K562 (cell line): ENCODE measurements at regions not wholly inside any gene's neighbourhood (a gene's known extent, or its start where the extent isn't known, plus 50 kb on each side); places are given as distances from the start of the nearest gene placed in this dataset.
"Not testable (repeated sequence)": the region's sequence is repeated elsewhere in the genome, so short reads cannot be mapped to it uniquely, and the experiment has no call there.

ENCODE experiments used
- ATAC-seq: fragments of 200-7000 bp; cut with Tn5 transposase; 3 replicates; pipeline ENCODE4 v1.9.1; 2020; ENCODE audit warnings: moderate library complexity
- BruUV-seq: library from RNA; stranded (reverse); fragments of 400-500 nt; replicated peaks from 2 replicates; lab custom pipeline; 2021; lab: Mats Ljungman, UMichigan
- CTCF ChIA-PET: fragments of 300-600 bp; formaldehyde crosslinking; extraction: SDS; loops from one replicate; lab custom pipeline; 2021; ENCODE audit warnings: low intra/inter-chr PET ratio; lab: Yijun Ruan, JAX
- POLR2A ChIA-PET: fragments of 300-600, 350-650 bp; sonication (Branson Sonifier 250); formaldehyde crosslinking; extraction: SDS; loops from one replicate; lab custom pipeline; 2021; ENCODE audit warnings: antibody characterized with exemption, inconsistent platforms; lab: Yijun Ruan, JAX
- DNase-seq, 4 experiments: peaks; one replicate each; pipeline versions ENCODE4 v3.0.0 to v3.0.0-alpha.2; 2011 to 2018; ENCODE audit warnings: low spot score in 3 of 4, mixed read lengths in 3 of 4; ENCODE audit errors: extremely low read depth in 1 of 4
- FAIRE-seq: peaks from 2 replicates; lab custom pipeline; 2011; peaks lifted over from hg19 to GRCh38; lab: Jason Lieb, UNC
- H2AFZ ChIP-seq: 2 replicates; pipeline ENCODE4 v1.6.0; 2011; ENCODE audit warnings: low read depth, low read length, control low read depth, inconsistent platforms
- H3K27ac ChIP-seq: fragments of 200-600 bp; 3 replicates; pipeline ENCODE4 v1.8.0; 2011; ENCODE audit warnings: low read depth, mild to moderate bottlenecking, control low read depth, inconsistent platforms, low read length, moderate library complexity, mixed read lengths; ENCODE audit errors: extremely low read depth
- H3K27me3 ChIP-seq, 2 experiments: fragments of 300-600 bp in 1 of 2; 2 replicates in 1 of 2; 3 replicates in 1 of 2; pipeline versions ENCODE4 v1.6.0 to v1.8.0; 2011; ENCODE audit warnings: inconsistent platforms in 2 of 2, low read length in 2 of 2, mild to moderate bottlenecking in 1 of 2, mixed read lengths in 1 of 2, moderate library complexity in 1 of 2; ENCODE audit not compliant: control insufficient read depth in 2 of 2, insufficient read depth in 2 of 2
- H3K36me3 ChIP-seq: fragments of 300-600 bp; 3 replicates; pipeline ENCODE4 v1.8.0; 2011; ENCODE audit warnings: mild to moderate bottlenecking, low read length, inconsistent platforms; ENCODE audit not compliant: control insufficient read depth, insufficient read depth
- H3K4me1 ChIP-seq, 2 experiments: fragments of 200-600 bp in 1 of 2; replicated peaks in 1 of 2; 2 replicates in 1 of 2; 3 replicates in 1 of 2; pipeline versions ENCODE4 v1.5.1 to v1.8.0; 2011; ENCODE audit warnings: inconsistent platforms in 2 of 2, low read length in 2 of 2, mild to moderate bottlenecking in 1 of 2, mixed read lengths in 1 of 2, moderate library complexity in 1 of 2; ENCODE audit not compliant: control insufficient read depth in 2 of 2, insufficient read depth in 2 of 2
- H3K4me2 ChIP-seq: 2 replicates; pipeline ENCODE4 v1.6.1; 2011; ENCODE audit warnings: low read length, control low read depth, inconsistent platforms, mixed read lengths; ENCODE audit not compliant: insufficient read depth
- H3K4me3 ChIP-seq: fragments of 200-600 bp; sonication (generic), shearing (Covaris generic); 2 replicates; pipeline ENCODE4 v1.5.1; 2016; ENCODE audit warnings: control low read depth, inconsistent platforms
- H3K79me2 ChIP-seq: fragments of 200-600 bp; 3 replicates; pipeline ENCODE4 v1.8.0; 2011; ENCODE audit warnings: low read length, inconsistent platforms; ENCODE audit not compliant: control insufficient read depth, insufficient read depth
- H3K9ac ChIP-seq, 2 experiments: 2 replicates each; pipeline versions ENCODE4 v1.6.0 to v1.6.1; 2011; ENCODE audit warnings: low read depth in 2 of 2, low read length in 2 of 2, control low read depth in 1 of 2, inconsistent platforms in 1 of 2, mild to moderate bottlenecking in 1 of 2, mixed read lengths in 1 of 2; ENCODE audit not compliant: insufficient read depth in 1 of 2
- H3K9me1 ChIP-seq: one replicate; pipeline ENCODE4 v1.6.0; 2011; ENCODE audit warnings: inconsistent platforms, mild to moderate bottlenecking, low read length, moderate library complexity; ENCODE audit not compliant: control insufficient read depth, insufficient read depth
- H3K9me3 ChIP-seq: replicated peaks from 2 replicates; pipeline ENCODE4 v1.5.1; 2011; ENCODE audit warnings: low read depth, low read length, inconsistent platforms; ENCODE audit not compliant: control insufficient read depth, insufficient read depth
- H4K20me1 ChIP-seq: replicated peaks from 2 replicates; pipeline ENCODE4 v1.6.1; 2011; ENCODE audit warnings: low read length, inconsistent platforms, mixed read lengths; ENCODE audit not compliant: control insufficient read depth, insufficient read depth
- ARID3A ChIP-seq: IDR thresholded peaks from 2 replicates; pipeline ENCODE4 v1.6.1; 2012; ENCODE audit warnings: low read depth, low read length, improper control_type of control experiment, borderline replicate concordance
- CBFB ChIP-seq: sonication (generic); formaldehyde crosslinking; IDR thresholded peaks from 2 replicates; pipeline ENCODE4 v1.4.0; 2020; ENCODE audit warnings: mild to moderate bottlenecking, missing genetic modification reagents
- EP400 ChIP-seq: fragments of 450-650 bp; IDR thresholded peaks from 2 replicates; pipeline ENCODE4 v1.6.1; 2017; ENCODE audit warnings: antibody characterized with exemption, mild to moderate bottlenecking, moderate library complexity
- MBD2 ChIP-seq: sonication (generic); IDR thresholded peaks from 2 replicates; pipeline ENCODE4 v1.6.1; 2016; ENCODE audit warnings: low read depth, borderline replicate concordance
- NCOA2 ChIP-seq, 2 experiments: fragments of 450-650 bp; IDR thresholded peaks; 2 replicates each; pipeline ENCODE4 v1.6.1; 2018; ENCODE audit warnings: mild to moderate bottlenecking in 2 of 2, moderate library complexity in 1 of 2; ENCODE audit not compliant: partially characterized antibody in 2 of 2
- PATZ1 ChIP-seq: fragments of 250-450 bp; sonication (Bioruptor Pico); IDR thresholded peaks from 2 replicates; pipeline ENCODE4 v1.5.0; 2020; ENCODE audit warnings: mild to moderate bottlenecking, borderline replicate concordance
- PRPF4 ChIP-seq: fragments of 200-400 bp; formaldehyde crosslinking; IDR thresholded peaks from one replicate; pipeline ENCODE4 v1.6.1; 2017; ENCODE audit warnings: low read length, low read depth, mild to moderate bottlenecking; ENCODE audit not compliant: insufficient read depth, poor library complexity, severe bottlenecking
- SPI1 ChIP-seq: IDR thresholded peaks from 2 replicates; pipeline ENCODE4 v1.6.1; 2011; ENCODE audit warnings: low read depth, low read length, control low read depth, borderline replicate concordance
- THRB ChIP-seq: fragments of 450-650 bp; formaldehyde crosslinking; conservative IDR thresholded peaks from 2 replicates; pipeline ENCODE4 v1.4.0; 2022; ENCODE audit warnings: mild to moderate bottlenecking, missing genetic modification characterization
- TRIM28 ChIP-seq: fragments of 450-650 bp; IDR thresholded peaks from 2 replicates; pipeline ENCODE4 v1.6.1; 2017
- ZNF384 ChIP-seq: IDR thresholded peaks from 2 replicates; pipeline ENCODE4 v1.6.1; 2012; ENCODE audit warnings: low read depth, low read length, improper control_type of control experiment
- ZNF583 ChIP-seq: fragments of 250-450 bp; sonication (Bioruptor Pico); IDR thresholded peaks from 2 replicates; pipeline ENCODE4 v1.4.0; 2020
- WGBS: fragments of 100-300 bp; shearing (Covaris generic); methylation state at CpG from one replicate; pipeline ENCODE4 v1.1.6; 2016; ENCODE audit warnings: low coverage, mixed read lengths; ENCODE audit not compliant: insufficient coverage; ENCODE audit errors: missing lambda C conversion rate; 5-methylcytosine and 5-hydroxymethylcytosine counted together
- in situ Hi-C: fragments of 300-500 bp; cut with MboI; formaldehyde crosslinking; loops from 4 replicates; pipeline ENCODE4 v1.15.0; 2018; ENCODE audit warnings: inconsistent platforms, mixed read lengths
- intact Hi-C: fragments of 100-400 bp; cut with micrococcal nuclease; formaldehyde crosslinking; loops from 2 replicates; pipeline ENCODE4 v1.14.2; 2022

- H3K79me2 ChIP-seq, DNase-seq, H3K4me3 ChIP-seq, H3K4me1 ChIP-seq, H3K9ac ChIP-seq, H3K27ac ChIP-seq, POLR2A ChIA-PET, H3K36me3 ChIP-seq, ATAC-seq, CTCF ChIA-PET, H4K20me1 ChIP-seq, H2AFZ ChIP-seq, H3K4me2 ChIP-seq, H3K9me3 ChIP-seq, BruUV-seq, intact Hi-C loops, in situ Hi-C loops, H3K27me3 ChIP-seq, FAIRE-seq, H3K9me1 ChIP-seq: not testable (repeated sequence)
- TF ChIP-seq SPI1 = 0 out of 2 replicates have a peak, but pooled peaks have one; percentile 10
These were observed 348.3 kb upstream of the CD180 start for GRCh38 chr5:67544942-67545341.

- CTCF ChIA-PET = no interaction called here
- no peak for TF ChIP-seq THRB (CRISPR knock-in tag)
- no peak for TF ChIP-seq ZNF583 (CRISPR knock-in tag)
- TF ChIP-seq EP400 = no peak
- TF ChIP-seq ZNF384 = no peak
- no peak for TF ChIP-seq CBFB (CRISPR knock-in tag)
- TF ChIP-seq PATZ1 (CRISPR knock-in tag) = no peak
- TF ChIP-seq MBD2 = no peak
- no peak for TF ChIP-seq TRIM28
- no peak for TF ChIP-seq ARID3A
- TF ChIP-seq NCOA2 (IDR thresholded peaks at IDR 0.05; ENCODE audit: partially characterized antibody in 2 of 2) = no peak
- TF ChIP-seq PRPF4 = no peak
These were observed 347.2 kb upstream of the CD180 start for GRCh38 chr5:67543720-67544270.

More at GRCh38 chr5:67543720-67544270, 347.2 kb upstream of the CD180 start:
- in situ Hi-C loops = no loop called here
- Histone ChIP-seq H3K4me2 (no peak overlapping the region), H3K27me3 (no peaks in the 10 kb centered on the region), H4K20me1 (no peaks in the 10 kb centered on the region), H2AFZ (no peak overlapping the region), H3K9ac (no peak overlapping the region), H3K79me2 (no peaks in the 10 kb centered on the region), H3K27ac (no peak overlapping the region), H3K36me3 (no peaks in the 10 kb centered on the region), H3K9me3 (no peaks in the 10 kb centered on the region), H3K9me1 (no peaks in the 10 kb centered on the region), H3K4me3 (no peak overlapping the region), H3K4me1 (no peaks in the 10 kb centered on the region)
- POLR2A ChIA-PET = no interaction called here
- ATAC-seq = no peak
- no peak for FAIRE-seq
- intact Hi-C loops = no loop called here
- no peak for DNase-seq
- BruUV-seq = no TSS peak
- WGBS = 1% methylated on average over 5 of the region's 5 CpGs
